ENCODE measurements at regions not wholly inside any gene's neighbourhood (a gene's known extent, or its start where the extent isn't known, plus 50 kb on each side); places are given as distances from the start of the nearest gene placed in this dataset.

GRCh38 chr15:96693515-96693914, 363.0 kb downstream of the NR2F2 start:
- no peaks in the 10 kb centered on the region for H3K27me3 ChIP-seq (replicated peaks; ENCODE audit: insufficient read depth, low read length)
- H2AFZ ChIP-seq (ENCODE audit: low read length), result no peak overlapping the region
- TF ChIP-seq EZH2phosphoT487 (IDR thresholded peaks at IDR 0.05; ENCODE audit: low read length), result no peak
- TF ChIP-seq, protein P1, sequence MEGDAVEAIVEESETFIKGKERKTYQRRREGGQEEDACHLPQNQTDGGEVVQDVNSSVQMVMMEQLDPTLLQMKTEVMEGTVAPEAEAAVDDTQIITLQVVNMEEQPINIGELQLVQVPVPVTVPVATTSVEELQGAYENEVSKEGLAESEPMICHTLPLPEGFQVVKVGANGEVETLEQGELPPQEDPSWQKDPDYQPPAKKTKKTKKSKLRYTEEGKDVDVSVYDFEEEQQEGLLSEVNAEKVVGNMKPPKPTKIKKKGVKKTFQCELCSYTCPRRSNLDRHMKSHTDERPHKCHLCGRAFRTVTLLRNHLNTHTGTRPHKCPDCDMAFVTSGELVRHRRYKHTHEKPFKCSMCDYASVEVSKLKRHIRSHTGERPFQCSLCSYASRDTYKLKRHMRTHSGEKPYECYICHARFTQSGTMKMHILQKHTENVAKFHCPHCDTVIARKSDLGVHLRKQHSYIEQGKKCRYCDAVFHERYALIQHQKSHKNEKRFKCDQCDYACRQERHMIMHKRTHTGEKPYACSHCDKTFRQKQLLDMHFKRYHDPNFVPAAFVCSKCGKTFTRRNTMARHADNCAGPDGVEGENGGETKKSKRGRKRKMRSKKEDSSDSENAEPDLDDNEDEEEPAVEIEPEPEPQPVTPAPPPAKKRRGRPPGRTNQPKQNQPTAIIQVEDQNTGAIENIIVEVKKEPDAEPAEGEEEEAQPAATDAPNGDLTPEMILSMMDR (IDR thresholded peaks at IDR 0.05; ENCODE audit: low read length), result no peak
- TF ChIP-seq EZH2 (optimal IDR thresholded peaks at IDR 0.05; ENCODE audit: low read depth, low read length), result no peak
- H3K79me2 ChIP-seq (ENCODE audit: low read length), result no peaks in the 10 kb centered on the region
- no peaks in the 10 kb centered on the region for H3K4me1 ChIP-seq (ENCODE audit: low read length)
- no peaks in the 10 kb centered on the region for H3F3A ChIP-seq (ENCODE audit: insufficient read depth, low read length)
- H3K9me2 ChIP-seq (replicated peaks; ENCODE audit: insufficient read depth, low read length), result no peaks in the 10 kb centered on the region
- no peak overlapping the region for H3K4me3 ChIP-seq (ENCODE audit: low read length)
- no peaks in the 10 kb centered on the region for H3K9me3 ChIP-seq (replicated peaks; ENCODE audit: insufficient read depth, low read length)
- H4K20me1 ChIP-seq (ENCODE audit: insufficient read depth, low read length), result no peaks in the 10 kb centered on the region
- no peak overlapping the region for H3K27ac ChIP-seq (ENCODE audit: low read length)
- H3K36me3 ChIP-seq (replicated peaks; ENCODE audit: insufficient read depth, low read length), result no peaks in the 10 kb centered on the region
- DNase-seq, result no peak
- no peak overlapping the region for H3K4me2 ChIP-seq (ENCODE audit: low read depth, low read length)
- no peak overlapping the region for H3K9ac ChIP-seq (ENCODE audit: low read length)

- no peaks in the 10 kb centered on the region for H3K36me3 ChIP-seq (replicated peaks; ENCODE audit: insufficient read depth, low read length)
- no peak overlapping the region for H3K4me2 ChIP-seq (ENCODE audit: low read depth, low read length)
- H3K4me3 ChIP-seq (ENCODE audit: low read length), result no peak overlapping the region
- no peak overlapping the region for H3K9ac ChIP-seq (ENCODE audit: low read length)
- H3K9me3 ChIP-seq (replicated peaks; ENCODE audit: insufficient read depth, low read length), result no peaks in the 10 kb centered on the region
- no peaks in the 10 kb centered on the region for H3K4me1 ChIP-seq (ENCODE audit: low read length)
- H3K9me2 ChIP-seq (replicated peaks; ENCODE audit: insufficient read depth, low read length), result no peaks in the 10 kb centered on the region
- H2AFZ ChIP-seq (ENCODE audit: low read length), result no peak overlapping the region
- TF ChIP-seq, protein P1 (IDR thresholded peaks at IDR 0.05; ENCODE audit: low read length), result no peak
- no peak for TF ChIP-seq EZH2phosphoT487 (IDR thresholded peaks at IDR 0.05; ENCODE audit: low read length)
- no peak for TF ChIP-seq EZH2 (optimal IDR thresholded peaks at IDR 0.05; ENCODE audit: low read depth, low read length)
- H3K27ac ChIP-seq (ENCODE audit: low read length), result no peak overlapping the region
- H4K20me1 ChIP-seq (ENCODE audit: insufficient read depth, low read length), result no peaks in the 10 kb centered on the region
- no peaks in the 10 kb centered on the region for H3F3A ChIP-seq (ENCODE audit: insufficient read depth, low read length)
- no peaks in the 10 kb centered on the region for H3K27me3 ChIP-seq (replicated peaks; ENCODE audit: insufficient read depth, low read length)
- H3K79me2 ChIP-seq (ENCODE audit: low read length), result no peaks in the 10 kb centered on the region
- DNase-seq, result no peak
These were observed 363.6 kb downstream of the NR2F2 start for GRCh38 chr15:96693990-96694517.

GRCh38 chr15:96695426-96695825, 364.9 kb downstream of the NR2F2 start:
- Histone ChIP-seq H3K4me2 (ENCODE audit: low read depth, low read length) (no peak overlapping the region), H3F3A (ENCODE audit: insufficient read depth, low read length) (no peaks in the 10 kb centered on the region), H3K4me1 (ENCODE audit: low read length) (no peaks in the 10 kb centered on the region), H2AFZ (ENCODE audit: low read length) (no peak overlapping the region), H3K79me2 (ENCODE audit: low read length) (no peaks in the 10 kb centered on the region), H3K36me3 (replicated peaks; ENCODE audit: insufficient read depth, low read length) (no peaks in the 10 kb centered on the region), H3K27ac (ENCODE audit: low read length) (no peak overlapping the region), H3K27me3 (replicated peaks; ENCODE audit: insufficient read depth, low read length) (no peaks in the 10 kb centered on the region), H3K9me2 (replicated peaks; ENCODE audit: insufficient read depth, low read length) (no peaks in the 10 kb centered on the region), H4K20me1 (ENCODE audit: insufficient read depth, low read length) (no peaks in the 10 kb centered on the region), H3K9me3 (replicated peaks; ENCODE audit: insufficient read depth, low read length) (no peaks in the 10 kb centered on the region), H3K4me3 (ENCODE audit: low read length) (no peak overlapping the region), H3K9ac (ENCODE audit: low read length) (no peak overlapping the region)
- DNase-seq, result no peak
- no peak for TF ChIP-seq EZH2phosphoT487 (IDR thresholded peaks at IDR 0.05; ENCODE audit: low read length)
- TF ChIP-seq, protein P1 (IDR thresholded peaks at IDR 0.05; ENCODE audit: low read length), result no peak

All from MM.1S (cell line).